ENCODE measurements at regions not wholly inside any gene's neighbourhood (a gene's known extent, or its start where the extent isn't known, plus 50 kb on each side); places are given as distances from the start of the nearest gene placed in this dataset.

GRCh38 chr2:37866171-37866934 lies 58.7 kb upstream of the RMDN2 start:
- no peak for DNase-seq (ENCODE audit: low spot score)

- DNase-seq (ENCODE audit: low spot score) = no peak
Measured at GRCh38 chr2:37867166-37867565, 57.9 kb upstream of the RMDN2 start.

DNA sequence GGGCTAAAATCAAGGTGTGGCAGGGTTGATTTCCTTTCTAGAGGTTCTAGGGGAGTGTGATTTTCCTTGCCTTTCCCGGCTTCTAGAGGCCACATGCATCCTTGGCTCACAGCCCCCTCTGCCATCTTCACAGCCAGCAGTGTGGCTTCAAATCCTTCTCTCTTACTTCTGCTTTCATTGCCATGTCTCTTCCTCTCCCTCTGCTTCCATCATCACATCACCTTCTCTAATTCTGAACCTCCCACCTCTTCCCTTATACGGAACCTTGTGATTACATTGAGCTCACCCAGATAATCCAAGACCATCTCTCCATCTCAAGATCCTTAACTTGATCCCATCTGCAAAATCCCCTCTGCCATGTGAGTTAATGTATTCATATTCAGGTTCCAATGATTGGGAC lies 56.2 kb upstream of the RMDN2 start:
- no peak for DNase-seq (ENCODE audit: low spot score)

GRCh38 chr2:37869304-37869703 lies 55.8 kb upstream of the RMDN2 start:
- no peak for DNase-seq (ENCODE audit: low spot score)

DNA sequence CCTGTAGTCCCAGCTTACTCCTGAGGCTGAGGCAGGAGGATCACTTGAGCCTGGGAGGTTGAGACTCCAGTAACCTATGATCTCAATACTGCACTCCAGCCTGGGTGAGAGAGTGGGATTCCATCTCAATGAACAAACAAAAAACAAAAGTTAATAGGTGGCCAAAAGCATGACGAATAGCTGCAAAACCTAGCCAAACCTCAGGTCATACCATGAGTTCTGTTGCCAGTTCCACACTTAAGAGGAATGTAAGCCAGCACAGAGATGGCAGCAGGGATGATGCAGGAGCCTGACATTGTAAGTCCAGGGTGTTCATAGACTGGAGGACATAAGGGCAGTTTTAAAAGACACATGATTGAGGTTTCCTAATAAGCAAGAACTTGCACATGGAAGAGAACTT lies 55.3 kb upstream of the RMDN2 start:
- DNase-seq (ENCODE audit: low spot score) = no peak

DNA sequence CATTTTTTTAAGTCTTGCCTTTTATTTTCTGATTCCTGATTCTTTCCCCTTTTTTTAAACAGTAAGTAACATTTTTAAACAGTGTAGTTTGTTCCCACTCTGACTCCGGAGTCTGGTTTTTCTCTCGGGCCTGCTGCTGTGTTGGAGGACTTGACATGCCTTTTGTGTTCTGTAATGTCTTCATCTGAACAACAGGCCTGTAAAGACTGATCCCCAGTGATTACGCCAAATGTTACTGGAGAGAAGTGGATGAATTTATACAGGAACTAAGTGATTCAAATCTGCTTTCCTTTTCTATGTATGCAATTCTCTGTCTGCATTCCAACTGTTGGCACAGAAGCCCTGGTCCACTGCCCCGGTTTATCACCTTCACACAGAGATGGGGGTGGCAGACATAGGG lies 54.3 kb upstream of the RMDN2 start:
- DNase-seq (ENCODE audit: low spot score) = no peak

DNA sequence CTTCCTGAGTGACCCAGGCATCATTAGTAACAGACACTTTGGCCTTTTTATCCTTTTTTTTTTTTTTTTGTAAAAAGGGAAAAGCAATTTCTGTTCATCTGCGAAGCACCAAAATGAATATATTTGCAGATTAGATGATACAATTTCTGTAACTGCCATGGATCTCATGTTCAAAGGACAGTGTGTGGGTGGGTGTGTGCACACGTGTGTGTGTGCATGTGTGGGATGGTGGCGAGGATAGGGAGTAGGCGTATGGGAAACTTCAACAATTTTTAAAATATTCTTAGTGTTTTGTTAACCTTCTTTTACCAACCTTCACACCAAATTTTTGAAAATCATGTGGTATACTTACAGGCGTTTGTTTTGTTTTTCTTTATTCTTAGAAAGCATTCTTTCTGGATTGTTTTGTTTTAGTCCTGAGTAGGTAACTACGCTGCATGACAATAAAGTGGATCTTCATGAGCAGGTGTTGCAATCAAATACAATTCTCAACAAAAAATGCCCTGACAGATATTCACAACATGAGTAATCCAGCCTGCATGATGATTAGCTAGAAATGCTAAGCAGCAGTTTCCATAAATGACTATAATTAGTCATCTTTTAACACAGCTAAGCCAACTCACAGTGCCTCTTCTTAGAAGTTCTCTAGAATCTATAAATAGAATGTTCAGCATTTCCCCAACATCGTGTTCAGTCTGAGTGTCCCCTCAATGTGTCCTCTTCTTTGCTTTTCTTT lies 53.5 kb upstream of the RMDN2 start:
- no peak for DNase-seq (ENCODE audit: low spot score)

GRCh38 chr2:37872192-37872750 lies 52.8 kb upstream of the RMDN2 start:
- DNase-seq (ENCODE audit: low spot score) = no peak

GRCh38 chr2:37873229-37873628 lies 51.9 kb upstream of the RMDN2 start:
- DNase-seq (ENCODE audit: low spot score) = no peak

DNA sequence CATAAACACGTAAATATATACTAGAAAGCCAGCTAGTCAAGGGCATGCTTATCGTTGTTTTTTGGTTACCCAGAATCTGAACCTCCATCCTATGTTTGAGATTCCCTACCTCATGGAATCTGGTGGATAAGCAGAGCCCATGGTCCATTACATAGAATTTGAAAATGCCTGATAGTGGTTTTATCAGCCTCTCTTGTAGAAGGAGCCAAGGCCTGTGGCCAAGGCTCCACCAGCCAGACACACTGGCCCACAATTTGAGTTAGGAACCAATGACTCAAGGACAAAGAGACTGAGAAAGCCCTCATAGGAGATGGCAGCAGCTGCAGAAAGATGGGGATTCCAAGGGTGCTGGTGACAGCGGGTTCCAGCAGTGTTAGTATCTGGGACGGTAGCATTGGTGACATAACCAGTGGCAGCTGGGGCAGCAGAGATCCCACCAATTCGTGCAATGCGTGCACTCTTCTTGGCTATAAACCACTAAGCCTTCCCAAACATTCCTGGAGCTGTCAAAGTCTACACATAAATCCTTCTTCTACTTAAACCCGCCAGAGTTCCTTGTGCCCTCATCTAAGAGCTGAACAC lies 51.2 kb upstream of the RMDN2 start:
- no peak for DNase-seq (ENCODE audit: low spot score)

- no peak for DNase-seq (ENCODE audit: low spot score)
Measured at GRCh38 chr2:37874470-37874869, 50.6 kb upstream of the RMDN2 start.

Data from HuH-7.5 (cell line).